ENCODE measurements at regions not wholly inside any gene's neighbourhood (a gene's known extent, or its start where the extent isn't known, plus 50 kb on each side); places are given as distances from the start of the nearest gene placed in this dataset.

DNA sequence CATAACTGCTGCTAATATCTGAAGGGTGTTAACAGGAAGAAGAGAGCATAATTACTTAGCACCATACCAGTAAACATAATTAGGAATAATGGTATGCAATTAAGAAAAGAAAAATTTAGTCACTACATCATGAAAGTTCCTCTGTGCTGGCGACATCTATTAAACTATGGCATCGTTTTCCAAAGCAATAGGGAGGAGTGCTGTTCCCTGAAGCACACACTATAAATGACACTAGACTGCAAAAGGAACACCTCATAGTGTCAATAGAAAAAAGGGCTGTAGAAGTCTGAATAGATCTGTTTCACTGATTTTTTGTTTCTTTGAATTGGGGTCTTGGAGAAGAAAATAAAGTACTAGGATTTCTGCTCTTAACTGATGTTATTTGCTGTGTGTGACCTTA lies 773.6 kb upstream of the B3GALT2 start:
- TF ChIP-seq, protein P1, sequence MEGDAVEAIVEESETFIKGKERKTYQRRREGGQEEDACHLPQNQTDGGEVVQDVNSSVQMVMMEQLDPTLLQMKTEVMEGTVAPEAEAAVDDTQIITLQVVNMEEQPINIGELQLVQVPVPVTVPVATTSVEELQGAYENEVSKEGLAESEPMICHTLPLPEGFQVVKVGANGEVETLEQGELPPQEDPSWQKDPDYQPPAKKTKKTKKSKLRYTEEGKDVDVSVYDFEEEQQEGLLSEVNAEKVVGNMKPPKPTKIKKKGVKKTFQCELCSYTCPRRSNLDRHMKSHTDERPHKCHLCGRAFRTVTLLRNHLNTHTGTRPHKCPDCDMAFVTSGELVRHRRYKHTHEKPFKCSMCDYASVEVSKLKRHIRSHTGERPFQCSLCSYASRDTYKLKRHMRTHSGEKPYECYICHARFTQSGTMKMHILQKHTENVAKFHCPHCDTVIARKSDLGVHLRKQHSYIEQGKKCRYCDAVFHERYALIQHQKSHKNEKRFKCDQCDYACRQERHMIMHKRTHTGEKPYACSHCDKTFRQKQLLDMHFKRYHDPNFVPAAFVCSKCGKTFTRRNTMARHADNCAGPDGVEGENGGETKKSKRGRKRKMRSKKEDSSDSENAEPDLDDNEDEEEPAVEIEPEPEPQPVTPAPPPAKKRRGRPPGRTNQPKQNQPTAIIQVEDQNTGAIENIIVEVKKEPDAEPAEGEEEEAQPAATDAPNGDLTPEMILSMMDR (conservative IDR thresholded peaks at IDR 0.05; ENCODE audit: low read length): no peak
- TF ChIP-seq EZH2phosphoT487 (IDR thresholded peaks at IDR 0.05; ENCODE audit: borderline replicate concordance): no peak
- Histone ChIP-seq H2AFZ (ENCODE audit: low read length) (no peak overlapping the region), H4K20me1 (ENCODE audit: insufficient read depth, low read length, poor library complexity, severe bottlenecking) (no peaks in the 10 kb centered on the region), H3K79me2 (ENCODE audit: insufficient read depth, low read length) (no peaks in the 10 kb centered on the region), H3K9ac (ENCODE audit: low read depth, low read length, poor library complexity, severe bottlenecking) (no peak overlapping the region), H3K36me3 (ENCODE audit: insufficient read depth, low read length) (no peaks in the 10 kb centered on the region), H3K4me2 (ENCODE audit: low read depth, low read length, poor library complexity, severe bottlenecking) (no peak overlapping the region), H3K9me3 (ENCODE audit: insufficient read depth, low read depth, low read length) (no peaks in the 10 kb centered on the region), H3K9me2 (replicated peaks; ENCODE audit: low read depth, low read length) (no peaks in the 10 kb centered on the region), H3F3A (ENCODE audit: low read depth) (no peaks in the 10 kb centered on the region), H3K4me1 (ENCODE audit: insufficient read depth, low read length, poor library complexity, severe bottlenecking) (no peaks in the 10 kb centered on the region), H3K27me3 (ENCODE audit: insufficient read depth, low read length, poor library complexity, severe bottlenecking) (no peaks in the 10 kb centered on the region), H3K4me3 (ENCODE audit: low read length, poor library complexity, severe bottlenecking) (no peak overlapping the region)

DNA sequence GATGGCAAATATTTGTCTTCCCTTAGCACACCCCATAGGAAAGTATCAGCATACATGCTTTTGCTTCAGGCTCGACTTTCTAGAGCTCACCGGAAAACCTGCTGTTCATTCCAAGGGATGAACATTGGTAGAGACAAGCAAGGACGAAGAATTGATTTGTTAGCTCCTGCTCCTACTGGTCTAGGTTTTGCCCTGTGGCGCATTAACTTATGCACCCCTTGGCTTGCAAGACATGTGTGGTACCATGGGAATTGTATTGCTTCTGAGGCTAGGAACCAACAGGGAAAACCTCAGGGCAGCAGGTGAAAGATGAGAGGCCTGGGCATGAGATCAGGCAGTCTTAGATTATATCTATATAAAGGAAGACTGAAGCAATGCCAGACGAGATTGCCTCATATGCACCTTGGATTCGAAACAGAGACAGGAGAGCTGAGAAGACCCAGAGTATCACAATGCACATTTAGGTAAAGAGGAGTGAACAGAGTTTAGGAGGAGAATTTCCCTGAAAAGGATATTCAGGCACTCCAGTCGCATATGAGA lies 771.2 kb upstream of the B3GALT2 start:
- TF ChIP-seq, protein P1 (conservative IDR thresholded peaks at IDR 0.05; ENCODE audit: low read length): no peak
- TF ChIP-seq EZH2phosphoT487 (IDR thresholded peaks at IDR 0.05; ENCODE audit: borderline replicate concordance): no peak
- Histone ChIP-seq H3K79me2 (ENCODE audit: insufficient read depth, low read length) (no peaks in the 10 kb centered on the region), H3K9me3 (ENCODE audit: insufficient read depth, low read depth, low read length) (no peaks in the 10 kb centered on the region), H3K4me1 (ENCODE audit: insufficient read depth, low read length, poor library complexity, severe bottlenecking) (no peaks in the 10 kb centered on the region), H3F3A (ENCODE audit: low read depth) (no peaks in the 10 kb centered on the region), H3K4me3 (ENCODE audit: low read length, poor library complexity, severe bottlenecking) (no peak overlapping the region), H3K36me3 (ENCODE audit: insufficient read depth, low read length) (no peaks in the 10 kb centered on the region), H3K4me2 (ENCODE audit: low read depth, low read length, poor library complexity, severe bottlenecking) (no peak overlapping the region), H4K20me1 (ENCODE audit: insufficient read depth, low read length, poor library complexity, severe bottlenecking) (no peaks in the 10 kb centered on the region), H2AFZ (ENCODE audit: low read length) (no peak overlapping the region), H3K9ac (ENCODE audit: low read depth, low read length, poor library complexity, severe bottlenecking) (no peak overlapping the region), H3K27me3 (ENCODE audit: insufficient read depth, low read length, poor library complexity, severe bottlenecking) (no peaks in the 10 kb centered on the region), H3K9me2 (replicated peaks; ENCODE audit: low read depth, low read length) (no peaks in the 10 kb centered on the region)

DNA sequence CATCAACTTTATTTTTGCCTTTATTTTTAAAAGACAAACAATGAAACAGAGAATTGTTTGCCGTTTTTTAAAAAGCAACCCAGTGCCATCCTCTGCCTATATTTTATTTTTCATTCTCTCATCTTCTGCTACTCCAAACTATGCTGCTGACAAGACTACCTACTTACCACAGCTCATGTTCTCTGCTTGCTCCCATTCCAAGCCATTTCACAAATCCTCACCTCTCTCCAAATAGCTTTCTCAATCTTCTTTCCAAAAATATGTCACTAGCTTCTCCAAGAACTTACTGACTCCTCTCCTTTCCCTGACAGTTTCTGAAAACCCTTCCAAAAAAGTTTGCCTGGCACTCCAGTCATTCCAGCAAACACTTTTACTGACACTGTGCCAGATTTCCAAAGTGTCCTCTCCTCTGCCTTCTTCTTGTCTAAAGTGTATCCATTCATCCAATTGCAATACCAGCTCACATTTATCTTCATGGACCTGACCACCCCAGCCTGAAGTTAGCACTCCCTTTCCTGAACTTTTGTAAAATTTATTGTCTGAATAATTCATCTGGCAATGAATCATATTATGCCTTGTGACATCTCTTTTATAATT lies 766.5 kb upstream of the B3GALT2 start:
- no peaks in the 10 kb centered on the region for H3K36me3 ChIP-seq (ENCODE audit: insufficient read depth, low read length)
- H2AFZ ChIP-seq (ENCODE audit: low read length): no peak overlapping the region
- H3K79me2 ChIP-seq (ENCODE audit: insufficient read depth, low read length): no peaks in the 10 kb centered on the region
- no peak overlapping the region for H3K4me3 ChIP-seq (ENCODE audit: low read length, poor library complexity, severe bottlenecking)
- no peaks in the 10 kb centered on the region for H3K27me3 ChIP-seq (ENCODE audit: insufficient read depth, low read length, poor library complexity, severe bottlenecking)
- H3K9ac ChIP-seq (ENCODE audit: low read depth, low read length, poor library complexity, severe bottlenecking): no peak overlapping the region
- no peaks in the 10 kb centered on the region for H3K4me1 ChIP-seq (ENCODE audit: insufficient read depth, low read length, poor library complexity, severe bottlenecking)
- no peak for TF ChIP-seq EZH2phosphoT487 (IDR thresholded peaks at IDR 0.05; ENCODE audit: borderline replicate concordance)
- TF ChIP-seq, protein P1 (conservative IDR thresholded peaks at IDR 0.05; ENCODE audit: low read length): no peak
- H3K9me3 ChIP-seq (ENCODE audit: insufficient read depth, low read depth, low read length): no peaks in the 10 kb centered on the region
- no peaks in the 10 kb centered on the region for H3F3A ChIP-seq (ENCODE audit: low read depth)
- no peaks in the 10 kb centered on the region for H4K20me1 ChIP-seq (ENCODE audit: insufficient read depth, low read length, poor library complexity, severe bottlenecking)
- no peak overlapping the region for H3K4me2 ChIP-seq (ENCODE audit: low read depth, low read length, poor library complexity, severe bottlenecking)
- H3K9me2 ChIP-seq (replicated peaks; ENCODE audit: low read depth, low read length): no peaks in the 10 kb centered on the region

Data from Loucy (cell line).